Neural progenitor cell (in vitro differentiated cells): ENCODE measurements at regions not wholly inside any gene's neighbourhood (a gene's known extent, or its start where the extent isn't known, plus 50 kb on each side); places are given as distances from the start of the nearest gene placed in this dataset.

ENCODE experiments used
- EZH2 ChIP-seq: fragments of 200-600 bp; sonication (generic); IDR thresholded peaks from 2 replicates; pipeline ENCODE4 v1.6.1; 2017; ENCODE audit warnings: antibody characterized with exemption, mild to moderate bottlenecking, moderate library complexity
- TF ChIP-seq, protein P1 (sequence below): fragments of 200-600 bp; sonication (generic); IDR thresholded peaks from 2 replicates; pipeline ENCODE4 v1.5.1; 2017; ENCODE audit warnings: antibody characterized with exemption, mild to moderate bottlenecking

DNA sequence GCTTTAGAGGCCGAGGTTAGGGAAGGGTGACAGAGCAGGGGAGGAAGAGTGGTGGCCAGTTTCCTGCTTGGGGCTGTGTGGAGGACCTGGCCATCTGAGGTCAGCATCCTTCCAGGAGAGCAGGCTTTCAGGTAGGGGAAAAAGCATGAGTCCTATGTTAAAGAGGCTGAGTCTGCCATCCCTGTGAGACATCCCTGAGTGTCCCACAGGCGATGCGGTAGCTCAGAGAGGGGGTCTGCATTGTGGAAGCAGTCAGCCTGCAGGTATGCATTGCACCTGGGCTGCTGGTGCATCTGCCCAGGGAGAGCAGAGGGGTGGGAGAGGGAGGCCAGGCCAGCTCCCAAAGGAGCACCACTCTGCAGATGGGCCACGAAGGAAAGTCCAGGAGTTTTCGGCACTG is 282.1 kb upstream of the ZNF32 start:
- TF ChIP-seq, protein P1, sequence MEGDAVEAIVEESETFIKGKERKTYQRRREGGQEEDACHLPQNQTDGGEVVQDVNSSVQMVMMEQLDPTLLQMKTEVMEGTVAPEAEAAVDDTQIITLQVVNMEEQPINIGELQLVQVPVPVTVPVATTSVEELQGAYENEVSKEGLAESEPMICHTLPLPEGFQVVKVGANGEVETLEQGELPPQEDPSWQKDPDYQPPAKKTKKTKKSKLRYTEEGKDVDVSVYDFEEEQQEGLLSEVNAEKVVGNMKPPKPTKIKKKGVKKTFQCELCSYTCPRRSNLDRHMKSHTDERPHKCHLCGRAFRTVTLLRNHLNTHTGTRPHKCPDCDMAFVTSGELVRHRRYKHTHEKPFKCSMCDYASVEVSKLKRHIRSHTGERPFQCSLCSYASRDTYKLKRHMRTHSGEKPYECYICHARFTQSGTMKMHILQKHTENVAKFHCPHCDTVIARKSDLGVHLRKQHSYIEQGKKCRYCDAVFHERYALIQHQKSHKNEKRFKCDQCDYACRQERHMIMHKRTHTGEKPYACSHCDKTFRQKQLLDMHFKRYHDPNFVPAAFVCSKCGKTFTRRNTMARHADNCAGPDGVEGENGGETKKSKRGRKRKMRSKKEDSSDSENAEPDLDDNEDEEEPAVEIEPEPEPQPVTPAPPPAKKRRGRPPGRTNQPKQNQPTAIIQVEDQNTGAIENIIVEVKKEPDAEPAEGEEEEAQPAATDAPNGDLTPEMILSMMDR, result no peak
- TF ChIP-seq EZH2, result no peak
